ENCODE measurements at regions not wholly inside any gene's neighbourhood (a gene's known extent, or its start where the extent isn't known, plus 50 kb on each side); places are given as distances from the start of the nearest gene placed in this dataset.

DNA sequence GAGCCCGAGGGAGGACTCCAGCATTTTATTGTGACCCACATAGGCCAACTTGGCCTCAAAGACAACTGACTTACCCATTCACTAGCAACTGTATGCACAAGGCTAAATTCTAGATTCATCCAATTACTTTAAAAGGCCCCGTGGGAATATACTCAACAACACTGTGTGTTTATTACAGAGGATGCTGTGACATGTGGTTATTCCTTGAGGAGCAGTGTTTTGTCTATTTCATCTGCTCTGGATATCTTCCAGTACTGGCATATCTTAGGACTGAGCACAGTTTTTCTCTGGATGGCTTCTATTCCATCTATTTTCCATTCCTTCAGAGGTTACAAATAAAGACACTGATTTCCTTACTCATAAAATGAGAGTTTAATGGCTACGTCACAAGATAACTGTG lies 87.2 kb upstream of the KRAS start:
- no peak overlapping the region for H3K27ac ChIP-seq (ENCODE audit: control insufficient read depth, insufficient read depth)
- H3K79me2 ChIP-seq (ENCODE audit: control insufficient read depth, insufficient read depth, low read length) = no peaks in the 10 kb centered on the region
- ChIA-PET POLR2A (no interaction called here), RAD21 (ENCODE audit: unreplicated experiment) (no interaction called here), SMC1A (ENCODE audit: uncharacterized antibody, unreplicated experiment) (no interaction called here), CTCF (no interaction called here)
- no TSS peak for BruUV-seq (replicated peaks)
- TF ChIP-seq PML (IDR thresholded peaks at IDR 0.05; ENCODE audit: low read length) (no peak), NR2C1 (IDR thresholded peaks at IDR 0.05) (no peak)
- intact Hi-C loops (cut with micrococcal nuclease; ENCODE audit: unreplicated experiment) (no loop called here), in situ Hi-C loops (cut with MboI) (no loop called here)
- no peaks in the 10 kb centered on the region for H4K20me1 ChIP-seq (ENCODE audit: control insufficient read depth, insufficient read depth)
- H3K9ac ChIP-seq (ENCODE audit: control insufficient read depth, insufficient read depth, low read length) = no peak overlapping the region
- no peak overlapping the region for H3K4me3 ChIP-seq
- WGBS (ENCODE audit: insufficient coverage, insufficient replicate concordance, low lambda C conversion rate, missing lambda C conversion rate) = 76% methylated on average over 3 of the region's 3 CpGs
- peaks cover 8% of the 10 kb centered on the region for H3K4me1 ChIP-seq (ENCODE audit: control insufficient read depth, insufficient read depth, low read length)
- ATAC-seq (no peak), DNase-seq (ENCODE audit: low read depth, low spot score) (no peak), FAIRE-seq (no peak)
- H3K4me2 ChIP-seq (ENCODE audit: control insufficient read depth, insufficient read depth) = no peak overlapping the region
- no peaks in the 10 kb centered on the region for H3K36me3 ChIP-seq (ENCODE audit: control insufficient read depth in 2 of 2, insufficient read depth in 2 of 2, low read length in 1 of 2)
- no peak overlapping the region for H2AFZ ChIP-seq (ENCODE audit: control insufficient read depth, low read depth, low read length)
- H3K9me3 ChIP-seq (replicated peaks; ENCODE audit: control insufficient read depth, insufficient read depth, low read length) = no peaks in the 10 kb centered on the region; the same call in 2 of the 3 replicates
- H3K27me3 ChIP-seq (replicated peaks in 1 of 2; ENCODE audit: control insufficient read depth in 2 of 2, insufficient read depth in 2 of 2, low read length in 1 of 2) = no peaks in the 10 kb centered on the region

DNA sequence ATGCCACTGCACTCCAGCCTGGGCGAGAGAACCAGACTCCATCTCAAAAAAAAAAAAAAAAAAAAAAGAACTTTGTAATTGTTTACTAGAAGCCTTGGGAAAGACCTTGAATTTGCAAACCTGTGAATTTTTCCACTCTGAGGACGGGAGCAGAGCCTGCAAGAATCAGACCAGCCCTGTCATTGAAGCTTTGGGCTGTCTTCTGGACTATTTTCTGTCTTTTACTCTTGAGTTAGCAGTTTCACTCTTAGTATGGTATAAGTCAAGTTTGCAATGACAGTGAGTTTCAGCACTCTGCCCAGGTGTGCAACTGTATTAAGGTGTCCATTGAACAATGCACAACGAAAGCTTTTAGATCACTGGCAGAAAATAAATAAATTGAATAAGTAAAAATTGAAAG lies 81.4 kb upstream of the KRAS start:
- WGBS (ENCODE audit: insufficient coverage, insufficient replicate concordance, low lambda C conversion rate, missing lambda C conversion rate) = 0% methylated on average over 2 of the region's 3 CpGs
- in situ Hi-C loops (cut with MboI) = no loop called here
- ChIA-PET POLR2A (interaction anchor here (0.7 to 2.3 kb wide), 3 partner anchors 9 to 34 kb away, joined by 3 to 7 read pairs (median 6); no protein-coding TSS in a partner anchor), CTCF (interaction anchor here (1.0 to 3.6 kb wide), 7 partner anchors 9 to 91 kb away, joined by 3 to 14 read pairs (median 4); no protein-coding TSS in a partner anchor), RAD21 (ENCODE audit: unreplicated experiment) (interaction anchor here (0.7 to 1.6 kb wide), 5 partner anchors 9 to 91 kb away, joined by 3 to 7 read pairs (median 4); no protein-coding TSS in a partner anchor), SMC1A (ENCODE audit: uncharacterized antibody, unreplicated experiment) (interaction anchor here (1.0 to 6.1 kb wide), 5 partner anchors 9 to 177 kb away, joined by 3 to 86 read pairs (median 17); no protein-coding TSS in a partner anchor)
- ATAC-seq = peak; percentile 83
- no peak overlapping the region for H3K9ac ChIP-seq (ENCODE audit: control insufficient read depth, insufficient read depth, low read length)
- FAIRE-seq = peak; percentile 86
- intact Hi-C loops (cut with micrococcal nuclease; ENCODE audit: unreplicated experiment) = no loop called here
- no peaks in the 10 kb centered on the region for H3K27me3 ChIP-seq (replicated peaks in 1 of 2; ENCODE audit: control insufficient read depth in 2 of 2, insufficient read depth in 2 of 2, low read length in 1 of 2)
- BruUV-seq (replicated peaks) = no TSS peak
- no peaks in the 10 kb centered on the region for H3K9me3 ChIP-seq (replicated peaks; ENCODE audit: control insufficient read depth, insufficient read depth, low read length)
- H3K4me3 ChIP-seq = no peak overlapping the region
- no peaks in the 10 kb centered on the region for H3K36me3 ChIP-seq (ENCODE audit: control insufficient read depth in 2 of 2, insufficient read depth in 2 of 2, low read length in 1 of 2)
- H3K4me1 ChIP-seq (ENCODE audit: control insufficient read depth, insufficient read depth, low read length) = peaks cover 21% of the 10 kb centered on the region
- peak overlapping the region; percentile 59; the same call in 1 of the 2 replicates for H3K4me2 ChIP-seq (ENCODE audit: control insufficient read depth, insufficient read depth)
- DNase-seq (ENCODE audit: low read depth, low spot score) = no peak
- no peak overlapping the region for H3K27ac ChIP-seq (ENCODE audit: control insufficient read depth, insufficient read depth)
- no peaks in the 10 kb centered on the region for H4K20me1 ChIP-seq (ENCODE audit: control insufficient read depth, insufficient read depth)
- H3K79me2 ChIP-seq (ENCODE audit: control insufficient read depth, insufficient read depth, low read length) = no peaks in the 10 kb centered on the region
- no peak for TF ChIP-seq DPF2 (IDR thresholded peaks at IDR 0.05)
- TF ChIP-seq JUNB (IDR thresholded peaks at IDR 0.05) = peak; percentile 34; the same call in 1 of the 2 replicates
- TF ChIP-seq NFIC (IDR thresholded peaks at IDR 0.05; ENCODE audit: low read depth, low read length) = 0 out of 2 replicates have a peak, but pooled peaks have one; percentile 20
- no peak overlapping the region for H2AFZ ChIP-seq (ENCODE audit: control insufficient read depth, low read depth, low read length)
